Mesodermal cell (in vitro differentiated cells): ENCODE measurements at regions not wholly inside any gene's neighbourhood (a gene's known extent, or its start where the extent isn't known, plus 50 kb on each side); places are given as distances from the start of the nearest gene placed in this dataset.

ENCODE experiments used
- H3K27ac ChIP-seq: 2 replicates; pipeline ENCODE4 v1.7.0; 2013; ENCODE audit warnings: mild to moderate bottlenecking, low read depth, low read length, moderate library complexity; ENCODE audit not compliant: severe bottlenecking
- H3K36me3 ChIP-seq: 2 replicates; pipeline ENCODE4 v1.7.1; 2013; ENCODE audit warnings: mild to moderate bottlenecking, low read length, moderate library complexity; ENCODE audit not compliant: control insufficient read depth, insufficient read depth
- H3K4me1 ChIP-seq: one replicate; pipeline ENCODE4 v1.7.1; 2013; ENCODE audit warnings: mild to moderate bottlenecking, low read length; ENCODE audit not compliant: insufficient read depth, control insufficient read depth, poor library complexity, severe bottlenecking
- H3K4me3 ChIP-seq: 2 replicates; pipeline ENCODE4 v1.7.0; 2013; ENCODE audit warnings: low read length, control low read depth, mild to moderate bottlenecking; ENCODE audit not compliant: insufficient read depth, poor library complexity, severe bottlenecking; ENCODE audit errors: extremely low read depth
- H3K9me3 ChIP-seq: 2 replicates; pipeline ENCODE4 v1.7.1; 2013; ENCODE audit warnings: mild to moderate bottlenecking, low read length, moderate library complexity; ENCODE audit not compliant: control insufficient read depth
- WGBS, 2 experiments: methylation state at CpG; one replicate each; pipeline ENCODE4 v1.1.5; 2013; ENCODE audit warnings: missing lambda C conversion rate in 2 of 2; ENCODE audit not compliant: insufficient coverage in 2 of 2; 5-methylcytosine and 5-hydroxymethylcytosine counted together

GRCh38 chr21:38942748-38943211, 137.1 kb downstream of the ETS2 start:
- H3K36me3 ChIP-seq, result no peaks in the 10 kb centered on the region
- H3K4me3 ChIP-seq, result no peak overlapping the region
- 90 to 92% methylated on average over 5 to 6 of the region's 7 CpGs for WGBS, 2 experiments
- H3K4me1 ChIP-seq, result peaks cover under 1% of the 10 kb centered on the region
- H3K9me3 ChIP-seq, result no peaks in the 10 kb centered on the region
- no peak overlapping the region for H3K27ac ChIP-seq

- 94% methylated on average over 3 of the region's 8 CpGs; no CpG with 5 or more reads in 1 of the 2 experiments for WGBS, 2 experiments
Observed at GRCh38 chr21:38938769-38939168, 133.0 kb downstream of the ETS2 start.

GRCh38 chr21:38938343-38938742, 132.6 kb downstream of the ETS2 start:
- H3K36me3 ChIP-seq, result no peaks in the 10 kb centered on the region
- WGBS, 2 experiments, result 57 to 60% methylated on average over 6 to 7 of the region's 7 CpGs
- no peak overlapping the region for H3K4me3 ChIP-seq
- H3K9me3 ChIP-seq, result no peaks in the 10 kb centered on the region
- no peak overlapping the region for H3K27ac ChIP-seq
- H3K4me1 ChIP-seq, result peaks cover 4% of the 10 kb centered on the region

More at GRCh38 chr21:38938769-38939168, 133.0 kb downstream of the ETS2 start:
- Histone ChIP-seq H3K4me3 (no peak overlapping the region), H3K27ac (no peak overlapping the region), H3K4me1 (peaks cover 4% of the 10 kb centered on the region), H3K9me3 (no peaks in the 10 kb centered on the region), H3K36me3 (no peaks in the 10 kb centered on the region)

- 81 to 84% methylated on average over 3 of the region's 3 CpGs for WGBS, 2 experiments
- Histone ChIP-seq H3K27ac (no peak overlapping the region), H3K4me3 (no peak overlapping the region), H3K36me3 (no peaks in the 10 kb centered on the region), H3K4me1 (peaks cover 4% of the 10 kb centered on the region), H3K9me3 (no peaks in the 10 kb centered on the region)
Observed at GRCh38 chr21:38937844-38938243, 132.1 kb downstream of the ETS2 start.

DNA sequence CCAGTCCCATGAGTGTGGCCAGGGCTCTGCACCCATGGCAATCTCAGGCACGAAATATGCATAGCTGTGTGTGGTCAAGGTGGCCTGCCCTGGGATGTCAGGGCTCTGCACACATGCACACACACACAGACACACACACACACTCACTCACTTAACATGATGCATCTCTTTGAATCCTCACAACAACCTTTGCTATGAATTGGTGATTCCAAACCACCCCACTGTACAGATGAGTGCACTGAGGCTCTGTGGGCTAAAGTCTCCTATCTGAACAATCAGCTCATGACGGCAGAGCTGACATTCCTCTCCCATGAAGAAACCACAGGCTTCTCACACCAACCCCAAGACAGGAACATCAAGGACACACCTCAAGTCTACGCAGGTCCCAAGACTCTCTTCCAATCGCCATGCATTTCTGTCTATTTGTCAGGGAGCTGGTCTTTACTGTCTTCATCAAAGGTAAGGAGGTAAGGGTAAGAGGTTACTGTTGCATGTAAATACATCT, 131.6 kb downstream of the ETS2 start:
- Histone ChIP-seq H3K36me3 (no peaks in the 10 kb centered on the region), H3K27ac (no peak overlapping the region), H3K4me3 (no peak overlapping the region), H3K9me3 (no peaks in the 10 kb centered on the region), H3K4me1 (peaks cover 4% of the 10 kb centered on the region)
- WGBS, 2 experiments, result 95 to 100% methylated on average over 1 to 2 of the region's 4 CpGs

DNA sequence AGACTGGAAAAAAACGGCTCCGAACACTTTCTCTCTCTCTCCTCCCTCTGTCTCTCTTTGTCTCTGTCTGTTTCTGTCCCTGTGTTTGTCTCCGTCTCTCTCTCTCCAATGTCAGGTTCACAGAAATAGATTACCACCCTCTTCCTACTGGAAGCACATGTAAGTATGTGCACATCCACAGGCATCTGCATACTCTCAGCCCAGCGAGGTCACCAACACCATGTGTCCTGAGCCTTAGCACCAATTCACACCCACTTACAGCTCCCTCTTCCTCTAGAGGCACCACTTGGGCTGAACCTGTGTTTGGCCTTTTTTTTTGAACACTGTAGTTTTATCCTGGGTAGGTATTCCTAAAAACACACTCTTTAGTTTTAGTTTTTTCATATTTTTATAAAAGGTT, 130.5 kb downstream of the ETS2 start:
- H3K36me3 ChIP-seq, result no peaks in the 10 kb centered on the region
- no peaks in the 10 kb centered on the region for H3K9me3 ChIP-seq
- peaks cover 7% of the 10 kb centered on the region for H3K4me1 ChIP-seq
- no peak overlapping the region for H3K4me3 ChIP-seq
- 66 to 76% methylated on average over 4 of the region's 4 CpGs for WGBS, 2 experiments
- no peak overlapping the region for H3K27ac ChIP-seq

GRCh38 chr21:38933731-38934130, 128.0 kb downstream of the ETS2 start:
- no peak overlapping the region for H3K4me3 ChIP-seq
- H3K36me3 ChIP-seq, result no peaks in the 10 kb centered on the region
- peaks cover 15% of the 10 kb centered on the region for H3K9me3 ChIP-seq
- H3K4me1 ChIP-seq, result peaks cover 19% of the 10 kb centered on the region
- no peak overlapping the region for H3K27ac ChIP-seq
- 90% methylated on average over 6 to 9 of the region's 10 CpGs for WGBS, 2 experiments

- Histone ChIP-seq H3K36me3 (no peaks in the 10 kb centered on the region), H3K27ac (no peak overlapping the region), H3K4me3 (no peak overlapping the region), H3K9me3 (peaks cover 15% of the 10 kb centered on the region), H3K4me1 (peaks cover 20% of the 10 kb centered on the region)
- WGBS, 2 experiments, result 94% methylated on average over 2 of the region's 3 CpGs
Observed at GRCh38 chr21:38931291-38931690, 125.6 kb downstream of the ETS2 start.

GRCh38 chr21:38930853-38931252, 125.1 kb downstream of the ETS2 start:
- H3K36me3 ChIP-seq, result no peaks in the 10 kb centered on the region
- peaks cover 24% of the 10 kb centered on the region for H3K4me1 ChIP-seq
- no peak overlapping the region for H3K27ac ChIP-seq
- 57 to 73% methylated on average over 2 to 3 of the region's 3 CpGs for WGBS, 2 experiments
- no peak overlapping the region for H3K4me3 ChIP-seq
- peaks cover 15% of the 10 kb centered on the region for H3K9me3 ChIP-seq

DNA sequence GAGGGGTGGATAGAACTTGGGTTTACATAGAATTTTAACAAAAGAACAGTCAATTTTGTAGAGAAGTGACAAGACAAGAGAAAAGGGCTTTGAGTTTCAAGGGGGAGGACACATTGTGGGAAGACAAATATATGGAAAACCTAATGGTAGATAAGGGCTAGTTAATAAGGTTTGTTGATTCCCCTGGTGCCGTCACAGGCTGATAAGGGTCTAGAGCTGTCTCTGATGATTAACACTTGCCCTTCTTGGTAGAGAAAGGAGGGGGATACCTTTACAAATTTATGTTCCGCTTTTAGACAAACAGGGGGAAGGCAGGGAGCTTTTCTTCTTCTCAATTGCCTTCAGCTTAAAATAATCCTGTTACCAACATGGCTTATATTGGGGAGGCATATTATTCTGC, 124.3 kb downstream of the ETS2 start:
- Histone ChIP-seq H3K4me3 (no peak overlapping the region), H3K27ac (no peak overlapping the region), H3K9me3 (peaks cover 15% of the 10 kb centered on the region), H3K4me1 (peaks cover 30% of the 10 kb centered on the region), H3K36me3 (no peaks in the 10 kb centered on the region)
- 50 to 67% methylated on average over 1 of the region's 2 CpGs for WGBS, 2 experiments

DNA sequence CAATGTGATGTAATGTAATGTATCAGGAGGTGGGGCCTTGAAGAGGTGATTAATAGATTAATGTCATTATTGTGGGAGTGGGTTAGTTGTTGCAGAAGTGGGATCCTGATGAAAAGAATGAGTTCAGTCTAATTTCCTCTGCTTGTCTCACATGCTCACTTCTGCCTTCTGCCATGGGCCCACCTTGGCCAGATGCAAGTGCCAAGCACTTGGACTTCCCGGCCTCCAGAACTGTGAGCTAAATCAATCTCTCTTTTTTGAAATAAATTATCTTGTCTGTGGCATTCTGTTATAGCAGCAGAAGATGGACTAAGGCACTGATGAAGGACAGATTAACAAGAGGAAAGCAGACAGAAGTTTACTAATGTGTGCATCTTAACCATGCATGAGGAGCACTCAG, 123.9 kb downstream of the ETS2 start:
- no CpG with 5 or more reads among the region's 1 CpG for WGBS, 2 experiments
- Histone ChIP-seq H3K36me3 (no peaks in the 10 kb centered on the region), H3K4me3 (no peak overlapping the region), H3K27ac (no peak overlapping the region), H3K9me3 (peaks cover 15% of the 10 kb centered on the region), H3K4me1 (peaks cover 30% of the 10 kb centered on the region)
